ENCODE measurements at regions not wholly inside any gene's neighbourhood (a gene's known extent, or its start where the extent isn't known, plus 50 kb on each side); places are given as distances from the start of the nearest gene placed in this dataset.

DNA sequence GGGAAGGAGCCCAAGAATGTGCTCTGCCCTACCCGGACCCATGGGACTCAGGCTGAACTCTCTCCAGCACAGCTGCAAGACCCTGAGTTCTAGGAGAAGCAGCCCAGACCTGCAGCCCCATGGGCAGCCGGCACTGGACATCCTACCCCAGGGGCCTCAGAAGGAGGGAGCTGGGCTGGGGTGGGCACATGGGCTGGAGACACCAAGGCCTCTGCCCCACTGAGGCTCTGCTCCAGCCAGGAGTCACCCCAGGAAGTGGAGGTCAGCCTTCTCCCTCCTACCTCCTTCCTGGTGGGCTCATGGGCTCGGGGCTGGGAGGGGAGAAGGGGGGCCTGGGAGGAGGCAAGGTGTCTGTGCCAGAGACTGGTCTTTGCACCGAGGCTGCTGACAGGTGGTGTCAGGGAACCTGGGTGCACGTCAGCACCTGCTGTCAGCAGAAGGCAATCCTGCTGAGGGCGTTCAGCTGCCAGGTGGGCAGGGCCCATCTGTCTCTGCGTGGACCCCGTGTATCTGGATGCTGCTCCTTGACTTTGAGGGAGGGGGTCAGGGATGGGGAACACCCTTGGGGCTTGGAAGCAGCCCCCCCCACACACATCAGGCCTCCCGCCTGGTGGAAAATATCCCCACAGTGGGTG, 95.2 kb downstream of the PDGFA start:
- Histone ChIP-seq H3K4me1 (ENCODE audit: control insufficient read depth, insufficient read depth, low read length) (no peaks in the 10 kb centered on the region), H3K36me3 (ENCODE audit: control insufficient read depth, insufficient read depth, low read length) (no peaks in the 10 kb centered on the region), H3K4me3 (ENCODE audit: low read length) (no peak overlapping the region), H3K9me3 (ENCODE audit: control insufficient read depth, insufficient read depth, low read length) (no peaks in the 10 kb centered on the region), H3K27me3 (ENCODE audit: control insufficient read depth, insufficient read depth, low read length) (no peaks in the 10 kb centered on the region), H3K27ac (ENCODE audit: low read length) (no peak overlapping the region)
- ATAC-seq (no peak), DNase-seq (no peak)
- intact Hi-C loops (cut with micrococcal nuclease): no loop called here
- no peak overlapping the region for H3K27ac Mint-ChIP-seq
- WGBS (ENCODE audit: insufficient coverage): 79% methylated on average over 8 of the region's 9 CpGs
- no peaks in the 10 kb centered on the region for H3K27me3 Mint-ChIP-seq (ENCODE audit: low read depth in 2 of 2)
- no peaks in the 10 kb centered on the region for H3K36me3 Mint-ChIP-seq
- H3K4me1 Mint-ChIP-seq: no peaks in the 10 kb centered on the region
- H3K9me3 Mint-ChIP-seq: no peaks in the 10 kb centered on the region
- no peak overlapping the region for H3K4me3 Mint-ChIP-seq
- TF ChIP-seq CTCF (IDR thresholded peaks at IDR 0.05): no peak

- DNase-seq (no peak), ATAC-seq (no peak)
- Mint-ChIP-seq H3K36me3 (no peaks in the 10 kb centered on the region), H3K27me3 (ENCODE audit: low read depth in 2 of 2) (no peaks in the 10 kb centered on the region), H3K9me3 (no peaks in the 10 kb centered on the region), H3K4me1 (no peaks in the 10 kb centered on the region), H3K27ac (no peak overlapping the region), H3K4me3 (no peak overlapping the region)
- intact Hi-C loops (cut with micrococcal nuclease): no loop called here
- no peaks in the 10 kb centered on the region for H3K9me3 ChIP-seq (ENCODE audit: control insufficient read depth, insufficient read depth, low read length)
- H3K4me3 ChIP-seq (ENCODE audit: low read length): no peak overlapping the region
- H3K27me3 ChIP-seq (ENCODE audit: control insufficient read depth, insufficient read depth, low read length): no peaks in the 10 kb centered on the region
- H3K4me1 ChIP-seq (ENCODE audit: control insufficient read depth, insufficient read depth, low read length): no peaks in the 10 kb centered on the region
- 92% methylated on average over 46 of the region's 46 CpGs for WGBS (ENCODE audit: insufficient coverage)
- no peak overlapping the region for H3K27ac ChIP-seq (ENCODE audit: low read length)
- H3K36me3 ChIP-seq (ENCODE audit: control insufficient read depth, insufficient read depth, low read length): no peaks in the 10 kb centered on the region
- no peak for TF ChIP-seq CTCF (IDR thresholded peaks at IDR 0.05)
Measured at GRCh38 chr7:424961-425793, 94.5 kb downstream of the PDGFA start.

DNA sequence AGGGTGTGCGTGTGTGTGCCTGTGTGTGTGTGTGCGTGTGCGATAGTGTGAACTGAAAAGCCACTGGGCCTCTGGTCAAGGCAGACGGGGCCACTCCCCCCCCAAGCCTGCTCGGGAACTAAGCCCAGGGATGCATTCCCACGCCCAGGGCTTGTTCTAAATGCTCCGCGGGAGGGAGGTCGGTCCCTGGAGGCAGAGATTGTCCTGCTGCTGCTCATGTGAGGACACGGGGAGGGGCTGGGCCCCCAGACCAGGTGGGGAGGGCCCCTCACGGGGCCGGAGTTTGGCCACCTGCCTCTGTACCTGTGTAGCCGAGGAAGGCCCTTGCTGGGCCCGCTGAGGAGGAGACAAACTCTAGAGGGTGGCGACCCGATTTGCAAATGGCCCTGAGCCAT, 93.9 kb downstream of the PDGFA start:
- Histone ChIP-seq H3K4me1 (ENCODE audit: control insufficient read depth, insufficient read depth, low read length) (no peaks in the 10 kb centered on the region), H3K27me3 (ENCODE audit: control insufficient read depth, insufficient read depth, low read length) (no peaks in the 10 kb centered on the region), H3K4me3 (ENCODE audit: low read length) (no peak overlapping the region), H3K27ac (ENCODE audit: low read length) (no peak overlapping the region), H3K9me3 (ENCODE audit: control insufficient read depth, insufficient read depth, low read length) (no peaks in the 10 kb centered on the region), H3K36me3 (ENCODE audit: control insufficient read depth, insufficient read depth, low read length) (no peaks in the 10 kb centered on the region)
- H3K9me3 Mint-ChIP-seq: no peaks in the 10 kb centered on the region
- intact Hi-C loops (cut with micrococcal nuclease): no loop called here
- 86% methylated on average over 16 of the region's 16 CpGs for WGBS (ENCODE audit: insufficient coverage)
- ATAC-seq (no peak), DNase-seq (no peak)
- no peak overlapping the region for H3K27ac Mint-ChIP-seq
- no peaks in the 10 kb centered on the region for H3K36me3 Mint-ChIP-seq
- TF ChIP-seq CTCF (IDR thresholded peaks at IDR 0.05): no peak
- H3K4me1 Mint-ChIP-seq: no peaks in the 10 kb centered on the region
- no peak overlapping the region for H3K4me3 Mint-ChIP-seq
- no peaks in the 10 kb centered on the region for H3K27me3 Mint-ChIP-seq (ENCODE audit: low read depth in 2 of 2)

Measured in natural killer cell (primary cell).